ENCODE measurements at regions not wholly inside any gene's neighbourhood (a gene's known extent, or its start where the extent isn't known, plus 50 kb on each side); places are given as distances from the start of the nearest gene placed in this dataset.

- no peak for TF ChIP-seq CTCF (IDR thresholded peaks at IDR 0.05; ENCODE audit: insufficient read depth, low read length)
- no peak overlapping the region for H3K4me3 ChIP-seq (ENCODE audit: low read depth, low read length)
- no peak for DNase-seq (ENCODE audit: low read depth)
These were observed 400.7 kb downstream of the DCAF12L2 start for GRCh38 chrX:125765347-125765746.

GRCh38 chrX:125769628-125770027, 396.5 kb downstream of the DCAF12L2 start:
- DNase-seq (ENCODE audit: low read depth): no peak
- no peak overlapping the region for H3K4me3 ChIP-seq (ENCODE audit: low read depth, low read length)
- no peak for TF ChIP-seq CTCF (IDR thresholded peaks at IDR 0.05; ENCODE audit: insufficient read depth, low read length)

- DNase-seq (ENCODE audit: low read depth): no peak
- H3K4me3 ChIP-seq (ENCODE audit: low read depth, low read length): no peak overlapping the region
- TF ChIP-seq CTCF (IDR thresholded peaks at IDR 0.05; ENCODE audit: insufficient read depth, low read length): no peak
These were observed 387.8 kb downstream of the DCAF12L2 start for GRCh38 chrX:125778261-125778660.

- no peak overlapping the region for H3K4me3 ChIP-seq (ENCODE audit: low read depth, low read length)
- no peak for DNase-seq (ENCODE audit: low read depth)
- TF ChIP-seq CTCF (IDR thresholded peaks at IDR 0.05; ENCODE audit: insufficient read depth, low read length): no peak
These were observed 383.9 kb downstream of the DCAF12L2 start for GRCh38 chrX:125782184-125782583.

GRCh38 chrX:125786316-125786715, 379.8 kb downstream of the DCAF12L2 start:
- no peak for DNase-seq (ENCODE audit: low read depth)
- H3K4me3 ChIP-seq (ENCODE audit: low read depth, low read length): no peak overlapping the region
- no peak for TF ChIP-seq CTCF (IDR thresholded peaks at IDR 0.05; ENCODE audit: insufficient read depth, low read length)

GRCh38 chrX:125791787-125792186, 374.3 kb downstream of the DCAF12L2 start:
- no peak for TF ChIP-seq CTCF (IDR thresholded peaks at IDR 0.05; ENCODE audit: insufficient read depth, low read length)
- no peak for DNase-seq (ENCODE audit: low read depth)
- no peak overlapping the region for H3K4me3 ChIP-seq (ENCODE audit: low read depth, low read length)

GRCh38 chrX:125810856-125811255, 355.2 kb downstream of the DCAF12L2 start:
- no peak for TF ChIP-seq CTCF (IDR thresholded peaks at IDR 0.05; ENCODE audit: insufficient read depth, low read length)
- H3K4me3 ChIP-seq (ENCODE audit: low read depth, low read length): no peak overlapping the region
- DNase-seq (ENCODE audit: low read depth): no peak

Measured in fibroblast of the aortic adventitia (primary cell).